GM12864 (cell line): ENCODE measurements at regions not wholly inside any gene's neighbourhood (a gene's known extent, or its start where the extent isn't known, plus 50 kb on each side); places are given as distances from the start of the nearest gene placed in this dataset.

Source experiments
- DNase-seq: peaks from one replicate; pipeline ENCODE4 v3.0.0-alpha.2; 2011; ENCODE audit warnings: low read depth
- H3K4me3 ChIP-seq: 2 replicates; pipeline ENCODE4 v1.5.1; 2011; ENCODE audit warnings: mild to moderate bottlenecking, low read depth, low read length, control low read depth
- CTCF ChIP-seq: IDR thresholded peaks from 2 replicates; pipeline ENCODE4 v1.5.1; 2011; ENCODE audit warnings: low read depth, mild to moderate bottlenecking, moderate library complexity, low read length, control low read depth, inconsistent platforms; ENCODE audit errors: missing control alignments

GRCh38 chr9:135023088-135023785 lies 64.2 kb upstream of the OLFM1 start:
- DNase-seq = no peak
- no peak for TF ChIP-seq CTCF

DNA sequence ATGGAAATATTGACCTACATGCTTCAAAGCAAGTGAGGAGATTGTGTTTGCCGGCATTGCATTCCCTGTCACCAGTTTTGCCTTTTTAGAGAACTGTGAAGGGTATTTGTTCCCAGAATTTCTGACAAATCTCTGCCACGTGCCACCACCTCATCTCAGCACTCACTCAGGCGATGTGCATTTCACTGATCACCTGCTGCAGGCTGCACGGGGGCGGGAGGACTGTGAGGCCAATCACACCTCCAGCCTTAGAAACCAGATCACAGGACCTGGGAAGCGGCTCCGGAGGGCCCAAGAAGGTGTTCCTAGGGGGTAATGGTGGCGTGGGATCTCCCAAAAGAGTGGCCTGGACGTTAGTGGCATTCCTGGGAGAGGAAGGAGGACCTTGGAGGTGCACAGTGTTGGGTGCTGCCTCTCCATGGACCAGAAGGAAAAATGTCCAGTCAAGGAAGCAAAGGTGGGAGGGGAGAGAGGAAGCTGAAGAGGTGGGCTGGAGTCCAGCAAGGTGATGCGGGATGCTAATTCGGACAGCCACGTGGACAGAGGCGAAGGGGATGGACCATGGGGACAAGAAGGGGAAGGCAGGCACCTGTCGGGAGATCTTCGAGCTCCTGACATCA lies 63.6 kb upstream of the OLFM1 start:
- DNase-seq = no peak
- TF ChIP-seq CTCF = no peak
- H3K4me3 ChIP-seq = no peak overlapping the region

More at GRCh38 chr9:135023088-135023785, 64.2 kb upstream of the OLFM1 start:
- H3K4me3 ChIP-seq = no peak overlapping the region

DNA sequence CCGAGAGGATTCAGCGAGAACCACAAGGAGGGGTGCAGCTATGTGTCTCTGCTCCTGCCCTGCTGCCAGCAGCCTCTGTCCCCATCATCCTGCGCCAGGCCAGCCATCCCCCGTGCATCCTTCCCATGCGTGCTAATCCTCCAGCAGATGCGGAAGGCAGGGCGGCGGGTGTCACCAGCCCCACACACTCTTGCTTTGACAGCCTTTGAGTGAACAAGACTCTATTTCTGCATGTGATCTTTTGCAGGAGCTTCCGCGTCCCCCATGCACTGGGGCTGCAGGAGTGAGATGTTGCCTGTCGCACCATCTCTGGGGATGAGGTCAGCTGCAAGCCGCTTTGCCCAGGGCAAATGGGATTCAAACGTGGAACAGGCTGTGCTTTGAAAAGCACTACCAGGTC lies 58.0 kb upstream of the OLFM1 start:
- TF ChIP-seq CTCF = no peak
- DNase-seq = no peak
- H3K4me3 ChIP-seq = no peak overlapping the region

DNA sequence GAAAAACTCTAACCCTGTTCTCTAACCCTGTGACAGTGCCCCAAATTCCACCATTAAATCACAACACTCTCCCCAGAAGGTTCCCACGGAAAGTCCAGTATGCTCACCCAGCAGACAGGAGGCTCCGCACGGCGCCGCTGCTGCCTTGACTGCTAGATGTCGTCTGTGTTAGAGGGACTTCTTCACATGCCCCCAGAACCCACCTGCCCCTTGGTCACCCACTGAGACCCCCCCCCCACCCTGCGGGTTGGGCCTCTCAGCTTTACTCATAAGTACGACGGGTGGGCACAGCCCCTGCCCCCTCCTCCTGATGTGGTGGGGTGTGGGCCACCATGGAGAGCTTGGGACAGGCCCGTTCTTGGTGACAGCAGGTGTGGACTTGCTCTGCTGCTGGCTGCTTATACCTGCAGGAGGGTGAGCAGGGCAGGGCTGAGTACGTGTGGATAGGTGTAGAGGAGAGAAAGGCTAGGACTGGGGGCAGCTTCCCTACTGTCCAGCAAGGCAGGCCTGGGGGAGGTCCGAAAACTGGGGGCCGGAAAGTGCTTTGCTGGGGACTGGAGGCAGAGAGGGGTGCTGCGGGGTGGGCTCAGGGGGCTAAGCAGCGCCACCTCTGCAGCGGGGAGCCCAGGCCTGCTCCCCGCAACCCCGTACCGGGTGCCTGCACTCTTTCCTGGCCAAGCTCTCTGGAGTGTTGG lies 57.5 kb upstream of the OLFM1 start:
- H3K4me3 ChIP-seq = no peak overlapping the region
- no peak for DNase-seq
- TF ChIP-seq CTCF = no peak

DNA sequence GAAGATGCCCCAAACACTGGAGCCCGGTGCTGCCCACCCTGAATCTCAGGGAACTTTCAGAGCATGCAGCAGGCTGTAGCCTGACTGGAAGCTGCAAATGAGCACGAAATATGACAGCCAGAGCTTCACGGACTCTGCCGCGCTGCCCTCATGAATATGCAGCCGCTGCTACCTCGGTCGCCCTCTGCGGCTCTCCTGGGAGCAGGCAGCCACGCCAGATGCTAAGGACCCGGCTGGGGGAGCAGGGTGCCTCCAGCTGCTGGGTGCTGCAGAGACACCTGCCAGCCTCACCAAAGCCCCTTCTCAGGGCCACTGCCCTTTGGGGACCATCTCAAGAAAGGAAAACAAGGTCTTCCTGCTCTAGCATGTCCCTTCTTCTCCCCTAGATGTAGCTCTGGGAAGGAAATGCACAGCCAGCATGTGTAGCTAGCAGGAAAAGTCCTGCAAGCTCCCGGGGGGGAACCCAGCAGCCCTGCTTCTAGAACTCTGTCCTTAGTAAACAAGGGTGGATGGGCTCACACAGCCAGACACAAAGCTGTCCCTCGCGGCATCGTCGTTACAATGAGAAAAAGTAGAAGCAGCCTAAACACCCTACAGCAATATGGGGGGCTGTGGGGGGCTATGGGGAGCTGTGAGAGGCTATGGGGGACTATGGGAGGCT lies 56.8 kb upstream of the OLFM1 start:
- H3K4me3 ChIP-seq = no peak overlapping the region
- no peak for DNase-seq

More for the DNA sequence above, 56.8 kb upstream of the OLFM1 start:
- no peak for TF ChIP-seq CTCF
